Aorta (tissue), 5 donors: ENCODE measurements at regions not wholly inside any gene's neighbourhood (a gene's known extent, or its start where the extent isn't known, plus 50 kb on each side); places are given as distances from the start of the nearest gene placed in this dataset.
"Not testable (repeated sequence)": the region's sequence is repeated elsewhere in the genome, so short reads cannot be mapped to it uniquely, and the experiment has no call there.

Experiments used
- ATAC-seq: fragments of 200-7000 bp; cut with Tn5 transposase; one replicate; pipeline ENCODE4 v1.9.1; 2022; ENCODE audit warnings: moderate library complexity; ENCODE audit not compliant: low FRiP score
- DNase-seq, 2 donors: peaks; one replicate each; pipeline ENCODE4 v3.0.0-alpha.2; 2020
- H3K27ac ChIP-seq, 2 donors: one replicate each; pipeline ENCODE4 v1.5.1; 2013; ENCODE audit warnings: low read length in 2 of 2, mild to moderate bottlenecking in 2 of 2, moderate library complexity in 2 of 2, control low read depth in 1 of 2, inconsistent platforms in 1 of 2, low read depth in 1 of 2
- H3K27me3 ChIP-seq, 2 donors: one replicate each; pipeline ENCODE4 v1.6.1; 2013; ENCODE audit warnings: control low read depth in 1 of 2, low read length in 1 of 2, mild to moderate bottlenecking in 1 of 2, moderate library complexity in 1 of 2; ENCODE audit not compliant: insufficient read depth in 2 of 2, control insufficient read depth in 1 of 2
- H3K36me3 ChIP-seq, 2 donors: one replicate each; pipeline ENCODE4 v1.6.1; 2013; ENCODE audit warnings: control low read depth in 1 of 2, low read length in 1 of 2, mild to moderate bottlenecking in 1 of 2; ENCODE audit not compliant: insufficient read depth in 2 of 2, control insufficient read depth in 1 of 2
- H3K4me1 ChIP-seq, 2 donors: one replicate each; pipeline ENCODE4 v1.6.1; 2013; ENCODE audit warnings: low read length in 2 of 2, control low read depth in 1 of 2, mild to moderate bottlenecking in 1 of 2, moderate library complexity in 1 of 2; ENCODE audit not compliant: insufficient read depth in 2 of 2, control insufficient read depth in 1 of 2
- H3K4me3 ChIP-seq, 2 donors: one replicate each; pipeline ENCODE4 v1.5.1; 2013; ENCODE audit warnings: low read length in 2 of 2, control low read depth in 1 of 2, mild to moderate bottlenecking in 1 of 2
- H3K9me3 ChIP-seq: one replicate; pipeline ENCODE4 v1.6.1; 2013; ENCODE audit warnings: mild to moderate bottlenecking, low read length; ENCODE audit not compliant: control insufficient read depth
- WGBS, 2 donors: extraction: QIAGEN DNeasy Blood & Tissue Kit; methylation state at CpG; one replicate each; pipeline ENCODE4 v1.1.7; 2013; 5-methylcytosine and 5-hydroxymethylcytosine counted together
- intact Hi-C, 2 donors: fragments of 100-400 bp; cut with DNase I; formaldehyde crosslinking; loops; one replicate each; pipeline versions ENCODE4 v1.14.2 to v1.15.0; 2022
- donor health status: healthy with polysubstance abuse.
- donor health status: Bipolar disorder and iron deficiency.
- donor health status: DM: no; HTN: no; CAD: no.
- donor health status: DM: no; HTN: no; CAD: no.
- donor health status: DM: yes; HTN: yes; CAD: no.

- ATAC-seq, result no peak
- Histone ChIP-seq H3K9me3 (no peaks in the 10 kb centered on the region), H3K27ac (no peak overlapping the region), H3K4me3 (no peak overlapping the region), H3K27me3 (no peaks in the 10 kb centered on the region), H3K4me1 (no peaks in the 10 kb centered on the region), H3K36me3 (no peaks in the 10 kb centered on the region)
- no peak for DNase-seq
- 78 to 84% methylated on average over 7 of the region's 7 CpGs for WGBS, 2 donors
- intact Hi-C loops, result no loop called here
Measured at GRCh38 chr5:25119650-25120049, 474.9 kb upstream of the CDH10 start.

DNA sequence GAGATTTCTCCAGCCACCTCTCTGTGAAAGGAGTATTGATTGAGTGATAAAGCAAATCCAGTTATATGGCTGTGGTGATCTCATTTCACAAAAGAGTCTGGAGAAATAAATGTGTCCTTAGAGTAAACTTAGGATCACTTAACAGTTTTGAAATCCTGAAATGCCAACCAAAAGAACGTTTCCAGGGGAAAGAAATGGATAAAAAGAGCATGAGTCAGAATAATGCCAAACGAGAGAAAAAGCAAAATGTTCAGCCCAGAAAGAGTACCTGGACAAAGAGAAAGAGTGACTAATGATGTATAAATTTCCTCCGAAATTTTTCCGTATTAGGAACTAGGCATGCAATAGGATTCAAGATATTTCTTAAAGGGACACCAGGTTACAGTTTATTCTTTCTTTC is 463.1 kb upstream of the CDH10 start:
- H3K4me3 ChIP-seq, result no peak overlapping the region
- no peak overlapping the region for H3K27ac ChIP-seq
- intact Hi-C loops, result no loop called here
- DNase-seq (no peak), ATAC-seq (no peak)
- H3K27me3 ChIP-seq, result no peaks in the 10 kb centered on the region
- 42 to 48% methylated on average over 4 of the region's 4 CpGs for WGBS, 2 donors
- H3K4me1 ChIP-seq, result no peaks in the 10 kb centered on the region
- no peaks in the 10 kb centered on the region for H3K9me3 ChIP-seq
- no peaks in the 10 kb centered on the region for H3K36me3 ChIP-seq

GRCh38 chr5:25099538-25099937 is 454.8 kb upstream of the CDH10 start:
- 73% methylated on average over 3 of the region's 3 CpGs for WGBS, 2 donors
- ATAC-seq, result no peak
- no peaks in the 10 kb centered on the region for H3K36me3 ChIP-seq
- no peak overlapping the region for H3K27ac ChIP-seq
- no peak overlapping the region for H3K4me3 ChIP-seq
- H3K9me3 ChIP-seq, result no peaks in the 10 kb centered on the region
- no peaks in the 10 kb centered on the region for H3K4me1 ChIP-seq
- H3K27me3 ChIP-seq, result no peaks in the 10 kb centered on the region
- DNase-seq, result no peak
- intact Hi-C loops, result no loop called here

DNA sequence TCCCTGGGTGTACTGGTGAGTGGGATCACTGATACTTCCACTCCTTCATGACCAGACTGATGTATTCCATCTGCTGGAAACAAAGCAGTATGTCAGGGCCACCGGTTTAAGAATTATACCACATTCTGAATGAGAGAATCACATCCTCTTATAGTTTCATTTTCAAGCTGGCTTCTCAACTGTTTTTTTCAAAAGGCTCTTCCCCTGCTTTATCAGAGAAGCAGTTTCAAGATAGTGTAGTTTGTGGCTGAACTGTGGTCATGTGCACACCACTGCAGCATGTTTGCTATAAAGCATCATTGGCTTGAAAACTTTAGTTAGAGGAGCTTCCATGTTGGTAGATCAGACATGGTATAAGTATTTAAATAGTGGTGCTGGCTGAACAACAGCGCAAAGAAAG is 450.5 kb upstream of the CDH10 start:
- WGBS, 2 donors, result 76 to 85% methylated on average over 2 of the region's 2 CpGs
- intact Hi-C loops, result no loop called here

GRCh38 chr5:25094219-25094618 is 449.4 kb upstream of the CDH10 start:
- no peaks in the 10 kb centered on the region for H3K36me3 ChIP-seq
- DNase-seq, result no peak
- no peaks in the 10 kb centered on the region for H3K27me3 ChIP-seq
- no peak overlapping the region for H3K27ac ChIP-seq
- no peaks in the 10 kb centered on the region for H3K4me1 ChIP-seq
- no peak overlapping the region for H3K4me3 ChIP-seq
- no peaks in the 10 kb centered on the region for H3K9me3 ChIP-seq
- no peak for ATAC-seq
- WGBS, 2 donors, result 84 to 89% methylated on average over 2 of the region's 2 CpGs
- intact Hi-C loops, result no loop called here

More for the DNA sequence above, 450.5 kb upstream of the CDH10 start:
- Histone ChIP-seq H3K4me3 (no peak overlapping the region), H3K27me3 (no peaks in the 10 kb centered on the region), H3K36me3 (no peaks in the 10 kb centered on the region), H3K4me1 (no peaks in the 10 kb centered on the region), H3K27ac (no peak overlapping the region), H3K9me3 (no peaks in the 10 kb centered on the region)
- ATAC-seq (no peak), DNase-seq (no peak)

DNA sequence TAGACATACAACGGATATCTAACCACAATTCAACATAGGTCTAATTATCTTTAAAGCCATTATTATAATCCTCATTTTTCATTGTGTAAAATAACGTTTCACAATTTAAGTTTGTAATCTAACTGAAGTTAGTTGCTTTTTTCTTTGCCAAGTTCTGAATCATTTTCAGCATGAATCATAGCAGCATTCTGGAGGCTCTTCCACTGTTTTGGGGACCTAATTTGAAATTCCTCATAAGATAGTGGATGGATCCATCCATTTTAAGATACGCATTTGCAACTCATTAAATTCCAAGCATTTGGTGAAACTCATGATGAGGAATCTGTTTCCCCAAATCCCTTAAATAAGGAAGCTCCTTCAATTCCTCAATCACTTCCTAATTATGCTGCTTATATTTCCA is 447.1 kb upstream of the CDH10 start:
- 75 to 78% methylated on average over 3 of the region's 3 CpGs for WGBS, 2 donors
- Histone ChIP-seq H3K27me3 (no peaks in the 10 kb centered on the region), H3K4me1 (no peaks in the 10 kb centered on the region), H3K9me3 (no peaks in the 10 kb centered on the region), H3K27ac (no peak overlapping the region), H3K4me3 (no peak overlapping the region), H3K36me3 (no peaks in the 10 kb centered on the region)
- no peak for DNase-seq
- no peak for ATAC-seq
- intact Hi-C loops, result no loop called here

- Histone ChIP-seq H3K4me3 (no peak overlapping the region), H3K4me1 (no peaks in the 10 kb centered on the region), H3K9me3 (no peaks in the 10 kb centered on the region), H3K27me3 (no peaks in the 10 kb centered on the region), H3K27ac (no peak overlapping the region), H3K36me3 (no peaks in the 10 kb centered on the region)
- 65 to 73% methylated on average over 1 of the region's 1 CpG for WGBS, 2 donors
- ATAC-seq, result no peak
- no peak for DNase-seq
- intact Hi-C loops, result no loop called here
Measured at GRCh38 chr5:25090854-25091253, 446.1 kb upstream of the CDH10 start.

DNA sequence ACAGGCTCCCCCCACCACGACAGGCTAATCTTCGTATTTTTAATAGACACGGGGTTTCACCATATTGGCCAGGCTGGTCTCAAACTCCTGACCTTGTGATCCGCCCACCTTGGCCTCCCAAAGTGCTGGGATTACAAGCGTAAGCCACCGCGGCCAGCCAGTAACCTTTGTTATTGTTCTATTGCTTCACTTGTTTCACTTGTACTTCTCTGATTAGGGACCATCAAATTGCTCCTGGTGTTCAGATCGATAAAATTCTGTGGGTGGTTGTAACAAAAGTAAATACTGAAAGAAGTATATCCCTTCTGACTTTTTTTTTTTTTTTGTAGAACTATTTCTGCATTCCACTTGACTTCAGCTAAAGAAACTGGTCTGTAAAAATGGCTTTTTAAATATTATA is 445.5 kb upstream of the CDH10 start:
- H3K9me3 ChIP-seq, result no peaks in the 10 kb centered on the region
- no peaks in the 10 kb centered on the region for H3K4me1 ChIP-seq
- 86 to 87% methylated on average over 8 of the region's 8 CpGs for WGBS, 2 donors
- H3K27ac ChIP-seq, result no peak overlapping the region
- intact Hi-C loops, result no loop called here
- no peak for ATAC-seq
- no peaks in the 10 kb centered on the region for H3K36me3 ChIP-seq
- no peak overlapping the region for H3K4me3 ChIP-seq
- H3K27me3 ChIP-seq, result no peaks in the 10 kb centered on the region
- no peak for DNase-seq

DNA sequence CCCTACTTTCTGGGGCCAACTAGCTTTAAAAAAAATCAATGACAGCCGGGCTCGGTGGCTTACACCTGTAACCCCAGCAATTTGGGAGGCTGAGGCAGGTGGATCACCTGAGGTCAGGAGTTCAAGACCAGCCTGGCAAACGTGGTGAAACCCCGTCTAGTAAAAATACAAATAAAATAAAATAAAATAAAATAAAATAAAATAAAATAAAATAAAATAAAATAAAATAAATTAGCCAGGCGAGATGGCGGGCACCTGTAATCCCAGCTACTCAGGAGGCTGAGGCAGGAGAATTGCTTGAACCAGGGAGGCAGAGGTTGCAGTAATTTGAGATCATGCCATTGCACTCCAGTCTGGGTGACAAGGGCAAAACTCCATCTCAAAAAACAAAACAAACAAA is 443.9 kb upstream of the CDH10 start:
- H3K27ac ChIP-seq, H3K27me3 ChIP-seq, intact Hi-C loops, H3K4me3 ChIP-seq, H3K36me3 ChIP-seq, H3K4me1 ChIP-seq, ATAC-seq, DNase-seq, H3K9me3 ChIP-seq: not testable (repeated sequence)
- WGBS, 2 donors, result 76 to 92% methylated on average over 6 of the region's 6 CpGs
